Prostate gland (tissue), 2 donors: ENCODE measurements at regions not wholly inside any gene's neighbourhood (a gene's known extent, or its start where the extent isn't known, plus 50 kb on each side); places are given as distances from the start of the nearest gene placed in this dataset.

Experiments used
- DNase-seq: peaks from one replicate; pipeline ENCODE4 v3.0.0-alpha.2; 2019; ENCODE audit warnings: low spot score
- H3K27ac ChIP-seq, 2 donors: fragments of 200-600 bp; sonication (generic); 2 replicates each; pipeline ENCODE4 v1.5.1; 2017 to 2019
- H3K27me3 ChIP-seq: fragments of 200-600 bp; sonication (generic); replicated peaks from 2 replicates; pipeline ENCODE4 v1.5.1; 2019; ENCODE audit not compliant: insufficient read depth
- H3K36me3 ChIP-seq, 2 donors: fragments of 200-600 bp; sonication (generic); 1 replicate in 1 of 2; 2 replicates in 1 of 2; pipeline versions ENCODE4 v1.5.1 to v1.8.1; 2017 to 2019
- H3K4me1 ChIP-seq: fragments of 200-600 bp; sonication (generic); replicated peaks from 2 replicates; pipeline ENCODE4 v1.5.1; 2019
- H3K4me3 ChIP-seq, 2 donors: fragments of 200-600 bp; sonication (generic); 2 replicates each; pipeline ENCODE4 v1.5.1; 2017 to 2019
- H3K9me3 ChIP-seq: fragments of 200-600 bp; sonication (generic); 2 replicates; pipeline ENCODE4 v1.5.1; 2017
- CTCF ChIP-seq, 4 experiments: fragments of 200-600 bp in 2 of 4; fragments of 450-650 bp in 2 of 4; sonication (generic) in 2 of 4; IDR thresholded peaks; 1 replicate in 3 of 4; 2 replicates in 1 of 4; pipeline ENCODE4 v1.5.1; 2016 to 2019; ENCODE audit warnings: antibody characterized with exemption in 4 of 4, mild to moderate bottlenecking in 2 of 4, moderate library complexity in 2 of 4
- POLR2A ChIP-seq: fragments of 450-650 bp; IDR thresholded peaks from one replicate; pipeline ENCODE4 v1.6.1; 2016; ENCODE audit warnings: antibody characterized with exemption, mild to moderate bottlenecking
- POLR2AphosphoS5 ChIP-seq: sonication (generic); formaldehyde crosslinking; IDR thresholded peaks from one replicate; pipeline ENCODE4 v1.6.1; 2017; ENCODE audit warnings: antibody characterized with exemption
- WGBS: methylation state at CpG from one replicate; pipeline ENCODE4 v1.1.5; 2018; 5-methylcytosine and 5-hydroxymethylcytosine counted together
- intact Hi-C: fragments of 100-400 bp; cut with DNase I; formaldehyde crosslinking; loops from one replicate; pipeline ENCODE4 v1.14.2; 2022

GRCh38 chr7:13179011-13179582 lies 491.7 kb downstream of the ARL4A start:
- no peak overlapping the region for H3K4me3 ChIP-seq

GRCh38 chr7:13179775-13180523 lies 492.5 kb downstream of the ARL4A start:
- Histone ChIP-seq H3K36me3 (no peaks in the 10 kb centered on the region), H3K27me3 (no peaks in the 10 kb centered on the region), H3K4me1 (no peaks in the 10 kb centered on the region), H3K9me3 (no peaks in the 10 kb centered on the region), H3K27ac (no peak overlapping the region), H3K4me3 (no peak overlapping the region)
- intact Hi-C loops = no loop called here
- WGBS = 45% methylated on average over 5 of the region's 5 CpGs
- DNase-seq = no peak
- TF ChIP-seq CTCF (IDR thresholded peaks at IDR 0.05) = no peak
- TF ChIP-seq POLR2AphosphoS5 = no peak
- no peak for TF ChIP-seq POLR2A

More at GRCh38 chr7:13179011-13179582, 491.7 kb downstream of the ARL4A start:
- no peaks in the 10 kb centered on the region for H3K9me3 ChIP-seq
- TF ChIP-seq CTCF (IDR thresholded peaks at IDR 0.05) (no peak), POLR2AphosphoS5 (no peak), POLR2A (no peak)
- DNase-seq = no peak
- H3K36me3 ChIP-seq = no peaks in the 10 kb centered on the region
- no peaks in the 10 kb centered on the region for H3K27me3 ChIP-seq
- 81% methylated on average over 5 of the region's 5 CpGs for WGBS
- intact Hi-C loops = no loop called here
- no peaks in the 10 kb centered on the region for H3K4me1 ChIP-seq
- no peak overlapping the region for H3K27ac ChIP-seq

- no peaks in the 10 kb centered on the region for H3K36me3 ChIP-seq
- intact Hi-C loops = no loop called here
- no peaks in the 10 kb centered on the region for H3K4me1 ChIP-seq
- no peak for DNase-seq
- no peaks in the 10 kb centered on the region for H3K27me3 ChIP-seq
- no peak overlapping the region for H3K4me3 ChIP-seq
- 21% methylated on average over 3 of the region's 3 CpGs for WGBS
- no peaks in the 10 kb centered on the region for H3K9me3 ChIP-seq
- no peak for TF ChIP-seq CTCF (IDR thresholded peaks at IDR 0.05)
- no peak for TF ChIP-seq POLR2A
- TF ChIP-seq POLR2AphosphoS5 = no peak
- no peak overlapping the region for H3K27ac ChIP-seq
These were observed 493.8 kb downstream of the ARL4A start for GRCh38 chr7:13181216-13181615.

- intact Hi-C loops = no loop called here
- no peak for DNase-seq
- Histone ChIP-seq H3K9me3 (no peaks in the 10 kb centered on the region), H3K36me3 (no peaks in the 10 kb centered on the region), H3K27ac (no peak overlapping the region), H3K27me3 (no peaks in the 10 kb centered on the region), H3K4me1 (no peaks in the 10 kb centered on the region), H3K4me3 (no peak overlapping the region)
- TF ChIP-seq POLR2AphosphoS5 (no peak), CTCF (IDR thresholded peaks at IDR 0.05) (no peak), POLR2A (no peak)
These were observed 497.7 kb downstream of the ARL4A start for GRCh38 chr7:13185139-13185538.
